Lower leg skin (tissue), 3 donors: ENCODE measurements at regions not wholly inside any gene's neighbourhood (a gene's known extent, or its start where the extent isn't known, plus 50 kb on each side); places are given as distances from the start of the nearest gene placed in this dataset.

ENCODE experiments used
- CTCF ChIP-seq, 3 donors: fragments of 450-650 bp; IDR thresholded peaks; one replicate each; pipeline ENCODE4 v1.5.1; 2016; ENCODE audit warnings: antibody characterized with exemption in 3 of 3, mild to moderate bottlenecking in 3 of 3, moderate library complexity in 2 of 3
- POLR2A ChIP-seq, 2 donors: fragments of 450-650 bp; IDR thresholded peaks; one replicate each; pipeline ENCODE4 v1.6.1; 2016 to 2017; ENCODE audit warnings: antibody characterized with exemption in 2 of 2, mild to moderate bottlenecking in 1 of 2, moderate library complexity in 1 of 2

- TF ChIP-seq CTCF (IDR thresholded peaks at IDR 0.05): no peak
- no peak for TF ChIP-seq POLR2A (IDR thresholded peaks at IDR 0.05)
These were observed 407.2 kb upstream of the PIK3R1 start for GRCh38 chr5:67808340-67808739.
